ENCODE measurements at regions not wholly inside any gene's neighbourhood (a gene's known extent, or its start where the extent isn't known, plus 50 kb on each side); places are given as distances from the start of the nearest gene placed in this dataset.
"Not testable (repeated sequence)": the region's sequence is repeated elsewhere in the genome, so short reads cannot be mapped to it uniquely, and the experiment has no call there.

- peak; percentile 51 for DNase-seq
These were observed 131.3 kb upstream of the CCDC180 start for GRCh38 chr9:97176206-97176605.

- not testable (repeated sequence) for DNase-seq
These were observed 129.2 kb upstream of the CTSV start for GRCh38 chr9:97168174-97168573.

- DNase-seq, result not testable (repeated sequence)
These were observed 127.7 kb upstream of the CTSV start for GRCh38 chr9:97166496-97167138.

GRCh38 chr9:97160255-97160654 is 121.3 kb upstream of the CTSV start:
- no peak for DNase-seq

GRCh38 chr9:97158722-97159121 is 119.8 kb upstream of the CTSV start:
- not testable (repeated sequence) for DNase-seq

- not testable (repeated sequence) for DNase-seq
These were observed 116.5 kb upstream of the CTSV start for GRCh38 chr9:97155441-97155840.

- DNase-seq, result no peak
These were observed 115.0 kb upstream of the CTSV start for GRCh38 chr9:97153967-97154366.

GRCh38 chr9:97153160-97153559 is 114.2 kb upstream of the CTSV start:
- DNase-seq, result not testable (repeated sequence)

- DNase-seq, result not testable (repeated sequence)
These were observed 111.5 kb upstream of the CTSV start for GRCh38 chr9:97150471-97150870.

- DNase-seq, result not testable (repeated sequence)
These were observed 109.5 kb upstream of the CTSV start for GRCh38 chr9:97148428-97148827.

GRCh38 chr9:97145680-97146079 is 106.7 kb upstream of the CTSV start:
- DNase-seq, result not testable (repeated sequence)

- DNase-seq, result no peak
These were observed 101.6 kb upstream of the CTSV start for GRCh38 chr9:97140566-97140965.

GRCh38 chr9:97136421-97136820 is 97.5 kb upstream of the CTSV start:
- no peak for DNase-seq

- DNase-seq, result not testable (repeated sequence)
These were observed 95.0 kb upstream of the CTSV start for GRCh38 chr9:97133966-97134365.

- no peak for DNase-seq
These were observed 93.9 kb upstream of the CTSV start for GRCh38 chr9:97132865-97133264.

GRCh38 chr9:97130864-97131263 is 91.9 kb upstream of the CTSV start:
- DNase-seq, result not testable (repeated sequence)

- not testable (repeated sequence) for DNase-seq
These were observed 91.4 kb upstream of the CTSV start for GRCh38 chr9:97130387-97130786.

- DNase-seq, result no peak
These were observed 90.0 kb upstream of the CTSV start for GRCh38 chr9:97128919-97129318.

- no peak for DNase-seq
These were observed 85.3 kb upstream of the CTSV start for GRCh38 chr9:97124256-97124655.

GRCh38 chr9:97110696-97111095 is 71.8 kb upstream of the CTSV start:
- no peak for DNase-seq

GRCh38 chr9:97109194-97109811 is 70.4 kb upstream of the CTSV start:
- DNase-seq, result no peak

GRCh38 chr9:97105220-97105619 is 66.3 kb upstream of the CTSV start:
- DNase-seq, result not testable (repeated sequence)

GRCh38 chr9:97103613-97104383 is 64.9 kb upstream of the CTSV start:
- not testable (repeated sequence) for DNase-seq

- DNase-seq, result not testable (repeated sequence)
These were observed 60.6 kb upstream of the CTSV start for GRCh38 chr9:97099540-97099939.

Measured in femur (tissue), 1 donor.